ENCODE measurements at regions not wholly inside any gene's neighbourhood (a gene's known extent, or its start where the extent isn't known, plus 50 kb on each side); places are given as distances from the start of the nearest gene placed in this dataset.

GRCh38 chr1:224879162-224879803 is 50.2 kb upstream of the DNAH14 start:
- Histone ChIP-seq H3K9me3 (no peaks in the 10 kb centered on the region), H4K20me1 (ENCODE audit: insufficient read depth) (no peaks in the 10 kb centered on the region), H3K4me1 (ENCODE audit: control insufficient read depth in 1 of 2, insufficient read depth in 2 of 2, low read depth in 1 of 2, low read length in 1 of 2) (peaks cover 2 to 5% of the 10 kb centered on the region in 2 experiments; a peak in 2 of 4 replicates), H3K4me2 (peak overlapping the region; percentile 14; the same call in 1 of the 2 replicates), H3K27ac (ENCODE audit: low read depth in 2 of 2, low read length in 1 of 2) (0 out of 4 replicates have a peak overlapping the region, but pooled peaks of 1 of the 2 experiments have one; percentile 21), H2AFZ (ENCODE audit: low read depth) (no peak overlapping the region), H3F3A (replicated peaks; ENCODE audit: insufficient read depth) (no peaks in the 10 kb centered on the region), H3K4me3 (ENCODE audit: low read depth in 2 of 2, low read length in 1 of 2) (no peak overlapping the region), H3K36me3 (replicated peaks in 1 of 2; ENCODE audit: control insufficient read depth in 1 of 2, insufficient read depth in 2 of 2, low read length in 1 of 2) (no peaks in the 10 kb centered on the region), H3K9ac (no peak overlapping the region), H3K79me2 (ENCODE audit: insufficient read depth) (no peaks in the 10 kb centered on the region), H3K27me3 (ENCODE audit: insufficient read depth) (no peaks in the 10 kb centered on the region), H3K9me2 (no peaks in the 10 kb centered on the region)
- POLR2A ChIA-PET = no interaction called here
- TF ChIP-seq ZBTB33 (IDR thresholded peaks at IDR 0.05; ENCODE audit: borderline replicate concordance, low read depth) = no peak
- peak; percentile 21; the same call in 1 of the 2 replicates for TF ChIP-seq NFIC (IDR thresholded peaks at IDR 0.05; ENCODE audit: borderline replicate concordance)
- no peak for TF ChIP-seq RXRA (IDR thresholded peaks at IDR 0.05; ENCODE audit: borderline replicate concordance, low read depth)
- no peak for TF ChIP-seq ELF1 (IDR thresholded peaks at IDR 0.05)
- TF ChIP-seq PBX3 (IDR thresholded peaks at IDR 0.05) = peak; percentile 96
- TF ChIP-seq YY1 (IDR thresholded peaks at IDR 0.05; ENCODE audit: low read depth) = no peak
- TF ChIP-seq EP300 (IDR thresholded peaks at IDR 0.05; ENCODE audit: borderline replicate concordance in 1 of 2, low read depth in 1 of 2, low read length in 1 of 2) = peak; percentile 35 to 57; a peak in 2 of 4 replicates
- peak; percentile 45; the same call in 1 of the 2 replicates for TF ChIP-seq POLR2AphosphoS5 (IDR thresholded peaks at IDR 0.05; ENCODE audit: low read depth, low read length)
- no peak for TF ChIP-seq FOXM1 (IDR thresholded peaks at IDR 0.05; ENCODE audit: low read depth)
- no peak for TF ChIP-seq TEAD4 (IDR thresholded peaks at IDR 0.05; ENCODE audit: borderline replicate concordance, insufficient read depth)
- TF ChIP-seq JUND (IDR thresholded peaks at IDR 0.05) = peak; percentile 67
- TF ChIP-seq TCF12 (IDR thresholded peaks at IDR 0.05) = peak; percentile 84
- TF ChIP-seq EZH2phosphoT487 (IDR thresholded peaks at IDR 0.05; ENCODE audit: borderline replicate concordance, low read depth) = no peak
- no peak for TF ChIP-seq GABPA (IDR thresholded peaks at IDR 0.05; ENCODE audit: low read depth)
- no peak for TF ChIP-seq GATA2 (CRISPR knock-in tag; IDR thresholded peaks at IDR 0.05)
- TF ChIP-seq FOSL2 (IDR thresholded peaks at IDR 0.05; ENCODE audit: borderline replicate concordance, low read depth) = peak; percentile 58; the same call in 1 of the 2 replicates
- peak; percentile 51; the same call in 1 of the 2 replicates for TF ChIP-seq SIN3A (IDR thresholded peaks at IDR 0.05; ENCODE audit: borderline replicate concordance, low read depth, low read length)
- no peak for TF ChIP-seq RCOR1 (IDR thresholded peaks at IDR 0.05; ENCODE audit: low read length)
- no peak for DNase-seq
- 11% methylated on average over 5 of the region's 5 CpGs for WGBS (ENCODE audit: low lambda C conversion rate)
- CTCF ChIA-PET = interaction anchor here (1.0 kb wide), 1 partner anchor 45 kb away, joined by 3 read pairs; no protein-coding TSS in a partner anchor

All from SK-N-SH (cell line).